Islet precursor cell (in vitro differentiated cells): ENCODE measurements at regions not wholly inside any gene's neighbourhood (a gene's known extent, or its start where the extent isn't known, plus 50 kb on each side); places are given as distances from the start of the nearest gene placed in this dataset.
"Not testable (repeated sequence)": the region's sequence is repeated elsewhere in the genome, so short reads cannot be mapped to it uniquely, and the experiment has no call there.

ENCODE experiments used
- DNase-seq: peaks from one replicate; pipeline ENCODE4 v3.0.0-alpha.2; 2018

- DNase-seq = no peak
These were observed 201.7 kb downstream of the PTH2R start for GRCh38 chr2:208608122-208608835.

- no peak for DNase-seq
These were observed 202.7 kb downstream of the PTH2R start for GRCh38 chr2:208609166-208609804.

- DNase-seq = not testable (repeated sequence)
These were observed 209.1 kb downstream of the PTH2R start for GRCh38 chr2:208615675-208616074.

- DNase-seq = no peak
These were observed 211.6 kb downstream of the PTH2R start for GRCh38 chr2:208618220-208618619.

GRCh38 chr2:208619993-208620392, 213.4 kb downstream of the PTH2R start:
- no peak for DNase-seq

GRCh38 chr2:208620487-208620978, 213.9 kb downstream of the PTH2R start:
- DNase-seq = no peak

- no peak for DNase-seq
These were observed 220.7 kb downstream of the PTH2R start for GRCh38 chr2:208627110-208627884.

- no peak for DNase-seq
These were observed 221.3 kb downstream of the PTH2R start for GRCh38 chr2:208627916-208628315.

GRCh38 chr2:208638059-208638458, 231.5 kb downstream of the PTH2R start:
- no peak for DNase-seq

- no peak for DNase-seq
These were observed 235.7 kb downstream of the PTH2R start for GRCh38 chr2:208642125-208642779.

GRCh38 chr2:208643145-208643544, 236.6 kb downstream of the PTH2R start:
- no peak for DNase-seq

- no peak for DNase-seq
These were observed 238.6 kb downstream of the PTH2R start for GRCh38 chr2:208645226-208645625.

- no peak for DNase-seq
These were observed 241.8 kb downstream of the PTH2R start for GRCh38 chr2:208648368-208648767.

GRCh38 chr2:208653383-208653782, 246.8 kb downstream of the PTH2R start:
- DNase-seq = no peak

- no peak for DNase-seq
These were observed 247.5 kb downstream of the PTH2R start for GRCh38 chr2:208654056-208654455.

GRCh38 chr2:208657468-208657867, 250.9 kb downstream of the PTH2R start:
- no peak for DNase-seq

GRCh38 chr2:208669394-208669793, 262.8 kb downstream of the PTH2R start:
- no peak for DNase-seq

- DNase-seq = no peak
These were observed 264.7 kb downstream of the PTH2R start for GRCh38 chr2:208671284-208671683.

GRCh38 chr2:208671886-208672680, 265.5 kb downstream of the PTH2R start:
- DNase-seq = no peak

GRCh38 chr2:208673631-208674030, 267.0 kb downstream of the PTH2R start:
- no peak for DNase-seq

GRCh38 chr2:208674919-208675318, 268.3 kb downstream of the PTH2R start:
- DNase-seq = no peak

GRCh38 chr2:208685929-208686328, 279.3 kb downstream of the PTH2R start:
- DNase-seq = not testable (repeated sequence)
